ENCODE measurements at regions not wholly inside any gene's neighbourhood (a gene's known extent, or its start where the extent isn't known, plus 50 kb on each side); places are given as distances from the start of the nearest gene placed in this dataset.

GRCh38 chr2:8148260-8149006 lies 533.4 kb upstream of the ID2 start:
- H3K9me3 Mint-ChIP-seq: no peaks in the 10 kb centered on the region
- ATAC-seq: peak; percentile 47

GRCh38 chr2:8149007-8149405 lies 532.9 kb upstream of the ID2 start:
- H3K4me3 Mint-ChIP-seq: no peak overlapping the region
- H3K27ac Mint-ChIP-seq: no peak overlapping the region
- H3K9me3 Mint-ChIP-seq: no peaks in the 10 kb centered on the region
- H3K4me1 Mint-ChIP-seq (ENCODE audit: low read depth): peaks cover 13% of the 10 kb centered on the region
- no peak for ATAC-seq
- intact Hi-C loops (cut with micrococcal nuclease): no loop called here
- H3K36me3 Mint-ChIP-seq (ENCODE audit: low read depth): no peaks in the 10 kb centered on the region
- no peaks in the 10 kb centered on the region for H3K27me3 Mint-ChIP-seq
- POLR2A ChIA-PET: no interaction called here
- CTCF ChIA-PET: no interaction called here
- TF ChIP-seq, protein P1, sequence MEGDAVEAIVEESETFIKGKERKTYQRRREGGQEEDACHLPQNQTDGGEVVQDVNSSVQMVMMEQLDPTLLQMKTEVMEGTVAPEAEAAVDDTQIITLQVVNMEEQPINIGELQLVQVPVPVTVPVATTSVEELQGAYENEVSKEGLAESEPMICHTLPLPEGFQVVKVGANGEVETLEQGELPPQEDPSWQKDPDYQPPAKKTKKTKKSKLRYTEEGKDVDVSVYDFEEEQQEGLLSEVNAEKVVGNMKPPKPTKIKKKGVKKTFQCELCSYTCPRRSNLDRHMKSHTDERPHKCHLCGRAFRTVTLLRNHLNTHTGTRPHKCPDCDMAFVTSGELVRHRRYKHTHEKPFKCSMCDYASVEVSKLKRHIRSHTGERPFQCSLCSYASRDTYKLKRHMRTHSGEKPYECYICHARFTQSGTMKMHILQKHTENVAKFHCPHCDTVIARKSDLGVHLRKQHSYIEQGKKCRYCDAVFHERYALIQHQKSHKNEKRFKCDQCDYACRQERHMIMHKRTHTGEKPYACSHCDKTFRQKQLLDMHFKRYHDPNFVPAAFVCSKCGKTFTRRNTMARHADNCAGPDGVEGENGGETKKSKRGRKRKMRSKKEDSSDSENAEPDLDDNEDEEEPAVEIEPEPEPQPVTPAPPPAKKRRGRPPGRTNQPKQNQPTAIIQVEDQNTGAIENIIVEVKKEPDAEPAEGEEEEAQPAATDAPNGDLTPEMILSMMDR (IDR thresholded peaks at IDR 0.05): no peak
- no peak for DNase-seq

More at GRCh38 chr2:8148260-8149006, 533.4 kb upstream of the ID2 start:
- H3K4me1 Mint-ChIP-seq (ENCODE audit: low read depth): peaks cover 11% of the 10 kb centered on the region
- ChIA-PET POLR2A (no interaction called here), CTCF (no interaction called here)
- H3K36me3 Mint-ChIP-seq (ENCODE audit: low read depth): no peaks in the 10 kb centered on the region
- TF ChIP-seq, protein P1 (IDR thresholded peaks at IDR 0.05): no peak
- peak; percentile 7 for DNase-seq
- H3K27ac Mint-ChIP-seq: no peak overlapping the region
- no peak overlapping the region for H3K4me3 Mint-ChIP-seq
- H3K27me3 Mint-ChIP-seq: no peaks in the 10 kb centered on the region
- intact Hi-C loops (cut with micrococcal nuclease): no loop called here

DNA sequence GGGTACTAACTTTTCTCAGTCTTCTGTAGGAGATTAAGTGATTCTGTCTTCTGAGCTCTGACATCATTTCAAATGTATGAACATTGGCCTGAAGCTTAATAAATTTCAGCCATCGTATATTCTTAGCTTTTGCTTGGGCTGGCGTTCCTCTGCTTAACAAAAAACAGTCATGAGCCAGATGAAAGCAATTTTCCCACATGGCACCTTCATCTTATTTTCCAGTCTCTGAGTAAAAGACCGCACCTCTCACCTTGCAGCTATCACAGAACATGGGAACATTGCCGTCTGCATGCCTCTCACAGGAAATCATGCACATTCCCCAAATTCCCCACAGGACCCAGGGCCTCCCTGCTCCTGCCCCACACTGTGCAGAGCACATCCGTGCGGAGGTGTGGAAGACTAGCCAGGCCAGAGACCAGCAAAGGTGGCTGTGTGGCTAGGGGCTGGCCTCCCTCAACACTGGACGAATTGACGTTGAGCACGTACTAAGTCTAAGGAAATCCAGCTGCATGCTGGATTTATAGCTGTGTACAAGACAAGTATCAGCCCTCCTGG lies 531.8 kb upstream of the ID2 start:
- intact Hi-C loops (cut with micrococcal nuclease): no loop called here
- H3K27ac Mint-ChIP-seq: no peak overlapping the region
- H3K9me3 Mint-ChIP-seq: peaks cover 8% of the 10 kb centered on the region
- peaks cover 22% of the 10 kb centered on the region for H3K4me1 Mint-ChIP-seq (ENCODE audit: low read depth)
- POLR2A ChIA-PET: no interaction called here
- TF ChIP-seq, protein P1 (IDR thresholded peaks at IDR 0.05): no peak
- CTCF ChIA-PET: no interaction called here
- H3K36me3 Mint-ChIP-seq (ENCODE audit: low read depth): no peaks in the 10 kb centered on the region
- H3K4me3 Mint-ChIP-seq: no peak overlapping the region
- no peaks in the 10 kb centered on the region for H3K27me3 Mint-ChIP-seq
- DNase-seq (no peak), ATAC-seq (no peak)

GRCh38 chr2:8151888-8152287 lies 530.0 kb upstream of the ID2 start:
- intact Hi-C loops (cut with micrococcal nuclease): no loop called here
- CTCF ChIA-PET: no interaction called here
- no peaks in the 10 kb centered on the region for H3K27me3 Mint-ChIP-seq

More at GRCh38 chr2:8151888-8152287, 530.0 kb upstream of the ID2 start:
- Mint-ChIP-seq H3K4me3 (no peak overlapping the region), H3K9me3 (peaks cover 13% of the 10 kb centered on the region), H3K36me3 (ENCODE audit: low read depth) (peaks cover 2% of the 10 kb centered on the region), H3K4me1 (ENCODE audit: low read depth) (peaks cover 25% of the 10 kb centered on the region), H3K27ac (no peak overlapping the region)
- ATAC-seq (no peak), DNase-seq (no peak)
- TF ChIP-seq, protein P1 (IDR thresholded peaks at IDR 0.05): no peak
- POLR2A ChIA-PET: interaction anchor here (1.0 kb wide), 1 partner anchor 573 kb away, joined by 3 read pairs; no protein-coding TSS in a partner anchor
